Ovary (tissue), 3 donors: ENCODE measurements at regions not wholly inside any gene's neighbourhood (a gene's known extent, or its start where the extent isn't known, plus 50 kb on each side); places are given as distances from the start of the nearest gene placed in this dataset.

Experiments
- POLR2A ChIP-seq: fragments of 450-650 bp; IDR thresholded peaks from one replicate; pipeline ENCODE4 v1.6.1; 2017; ENCODE audit warnings: antibody characterized with exemption, mild to moderate bottlenecking, moderate library complexity
- TF ChIP-seq, protein P1 (sequence below), 3 donors: fragments of 450-650 bp in 2 of 3; fragments of 200-600 bp in 1 of 3; IDR thresholded peaks; one replicate each; pipeline versions ENCODE4 v1.5.1 to v1.8.0; 2016 to 2022; ENCODE audit warnings: antibody characterized with exemption in 3 of 3, mild to moderate bottlenecking in 1 of 3
- donor health status: DM: no; HTN: no; CAD: no.

- TF ChIP-seq, protein P1, sequence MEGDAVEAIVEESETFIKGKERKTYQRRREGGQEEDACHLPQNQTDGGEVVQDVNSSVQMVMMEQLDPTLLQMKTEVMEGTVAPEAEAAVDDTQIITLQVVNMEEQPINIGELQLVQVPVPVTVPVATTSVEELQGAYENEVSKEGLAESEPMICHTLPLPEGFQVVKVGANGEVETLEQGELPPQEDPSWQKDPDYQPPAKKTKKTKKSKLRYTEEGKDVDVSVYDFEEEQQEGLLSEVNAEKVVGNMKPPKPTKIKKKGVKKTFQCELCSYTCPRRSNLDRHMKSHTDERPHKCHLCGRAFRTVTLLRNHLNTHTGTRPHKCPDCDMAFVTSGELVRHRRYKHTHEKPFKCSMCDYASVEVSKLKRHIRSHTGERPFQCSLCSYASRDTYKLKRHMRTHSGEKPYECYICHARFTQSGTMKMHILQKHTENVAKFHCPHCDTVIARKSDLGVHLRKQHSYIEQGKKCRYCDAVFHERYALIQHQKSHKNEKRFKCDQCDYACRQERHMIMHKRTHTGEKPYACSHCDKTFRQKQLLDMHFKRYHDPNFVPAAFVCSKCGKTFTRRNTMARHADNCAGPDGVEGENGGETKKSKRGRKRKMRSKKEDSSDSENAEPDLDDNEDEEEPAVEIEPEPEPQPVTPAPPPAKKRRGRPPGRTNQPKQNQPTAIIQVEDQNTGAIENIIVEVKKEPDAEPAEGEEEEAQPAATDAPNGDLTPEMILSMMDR (IDR thresholded peaks at IDR 0.05), result no peak
- TF ChIP-seq POLR2A, result no peak
Measured at GRCh38 chr16:74190292-74190691, 106.3 kb upstream of the PSMD7 start.
